Keratinocyte (primary cell): ENCODE measurements at regions not wholly inside any gene's neighbourhood (a gene's known extent, or its start where the extent isn't known, plus 50 kb on each side); places are given as distances from the start of the nearest gene placed in this dataset.

Experiments used
- DNase-seq: peaks from one replicate; pipeline ENCODE4 v3.0.0-alpha.2; 2011; ENCODE audit warnings: low read depth, missing footprints, low spot score
- FAIRE-seq: peaks from 2 replicates; lab custom pipeline; 2011; peaks lifted over from hg19 to GRCh38; lab: Jason Lieb, UNC
- H2AFZ ChIP-seq: 2 replicates; pipeline ENCODE4 v1.6.0; 2012; ENCODE audit warnings: low read length, control low read depth, inconsistent platforms; ENCODE audit not compliant: control insufficient read depth
- H3K27ac ChIP-seq: 2 replicates; pipeline ENCODE4 v1.5.1; 2011; ENCODE audit warnings: low read length; ENCODE audit not compliant: control insufficient read depth, insufficient read depth
- H3K27me3 ChIP-seq: 3 replicates; pipeline ENCODE4 v1.6.0; 2011; ENCODE audit warnings: low read length; ENCODE audit not compliant: control insufficient read depth, insufficient read depth; ENCODE audit errors: extremely low read depth
- H3K36me3 ChIP-seq, 2 experiments: 2 replicates in 1 of 2; 3 replicates in 1 of 2; pipeline ENCODE4 v1.5.1; 2011; ENCODE audit warnings: low read length in 2 of 2, mild to moderate bottlenecking in 1 of 2; ENCODE audit not compliant: control insufficient read depth in 2 of 2, insufficient read depth in 2 of 2; ENCODE audit errors: extremely low read depth in 1 of 2
- H3K4me1 ChIP-seq: 3 replicates; pipeline ENCODE4 v1.5.1; 2011; ENCODE audit warnings: low read length; ENCODE audit not compliant: control insufficient read depth, insufficient read depth; ENCODE audit errors: extremely low read depth
- H3K4me2 ChIP-seq: 3 replicates; pipeline ENCODE4 v1.6.0; 2011; ENCODE audit warnings: low read depth, low read length; ENCODE audit not compliant: control insufficient read depth, insufficient read depth; ENCODE audit errors: extremely low read depth
- H3K4me3 ChIP-seq, 3 experiments: fragments of 200-600 bp in 1 of 3; sonication (generic) in 1 of 3; 2 replicates in 2 of 3; 3 replicates in 1 of 3; pipeline ENCODE4 v1.5.1; 2011 to 2016; ENCODE audit warnings: low read length in 3 of 3, mild to moderate bottlenecking in 3 of 3, control low read depth in 2 of 3, inconsistent platforms in 1 of 3, low read depth in 1 of 3, mixed read lengths in 1 of 3, mixed run types in 1 of 3, moderate library complexity in 1 of 3; ENCODE audit not compliant: control insufficient read depth in 2 of 3, insufficient read depth in 2 of 3; ENCODE audit errors: extremely low read depth in 1 of 3
- H3K79me2 ChIP-seq: 2 replicates; pipeline ENCODE4 v1.6.0; 2012; ENCODE audit warnings: low read length; ENCODE audit not compliant: control insufficient read depth, insufficient read depth
- H3K9ac ChIP-seq: 3 replicates; pipeline ENCODE4 v1.6.0; 2011; ENCODE audit warnings: low read length; ENCODE audit not compliant: control insufficient read depth, insufficient read depth; ENCODE audit errors: extremely low read depth
- H3K9me1 ChIP-seq: 3 replicates; pipeline ENCODE4 v1.6.0; 2011; ENCODE audit warnings: low read length; ENCODE audit not compliant: control insufficient read depth, insufficient read depth; ENCODE audit errors: extremely low read depth
- H3K9me3 ChIP-seq: 2 replicates; pipeline ENCODE4 v1.5.1; 2012; ENCODE audit warnings: low read depth, low read length; ENCODE audit not compliant: control insufficient read depth
- H4K20me1 ChIP-seq: 3 replicates; pipeline ENCODE4 v1.6.0; 2011; ENCODE audit warnings: low read length; ENCODE audit not compliant: control insufficient read depth, insufficient read depth; ENCODE audit errors: extremely low read depth
- EZH2 ChIP-seq: IDR thresholded peaks from one replicate; pipeline ENCODE4 v1.6.1; 2012; ENCODE audit warnings: inconsistent platforms, mild to moderate bottlenecking, low read length, moderate library complexity
- dilution Hi-C: fragments of 300-500 bp; cut with MboI; formaldehyde crosslinking; loops from one replicate; pipeline ENCODE4 v1.7.0; 2020; ENCODE audit warnings: low sequenced_read_pairs; ENCODE audit not compliant: extremely low pct_ligation_motif_present
- TF ChIP-seq, protein P1 (sequence below), 3 experiments: IDR thresholded peaks in 1 of 3; conservative IDR thresholded peaks in 1 of 3; optimal IDR thresholded peaks in 1 of 3; 2 replicates in 2 of 3; 3 replicates in 1 of 3; pipeline versions ENCODE3 to v1.5.1; 2011; ENCODE audit warnings: low read length in 3 of 3, mild to moderate bottlenecking in 3 of 3, moderate library complexity in 2 of 3, control low read depth in 1 of 3, inconsistent platforms in 1 of 3; ENCODE audit not compliant: insufficient read depth in 2 of 3; ENCODE audit errors: extremely low read depth in 1 of 3

DNA sequence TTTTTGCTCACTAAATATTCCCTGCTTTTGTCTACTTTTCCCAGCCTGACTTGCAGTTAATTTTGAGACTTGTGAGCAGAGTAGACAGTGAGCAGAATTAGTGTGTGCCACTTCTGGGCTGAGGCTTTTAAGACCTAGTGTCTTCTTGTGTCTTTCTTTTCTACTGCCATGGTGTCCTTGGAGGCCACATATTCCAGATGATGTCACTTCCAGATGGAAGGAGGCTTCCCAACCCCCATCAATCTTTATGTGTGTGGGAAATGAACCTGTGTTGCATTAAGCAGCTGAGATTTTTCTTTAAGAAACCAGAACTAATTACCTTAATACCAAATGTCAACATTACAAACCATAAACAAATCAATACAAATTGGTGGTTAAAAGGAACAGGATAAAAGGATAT is 774.7 kb upstream of the ROBO1 start:
- Histone ChIP-seq H3K27me3 (no peaks in the 10 kb centered on the region), H3K4me2 (no peak overlapping the region), H3K79me2 (no peaks in the 10 kb centered on the region), H3K36me3 (no peaks in the 10 kb centered on the region), H2AFZ (no peak overlapping the region), H3K4me3 (no peak overlapping the region), H4K20me1 (no peaks in the 10 kb centered on the region), H3K9ac (no peak overlapping the region), H3K4me1 (no peaks in the 10 kb centered on the region), H3K9me1 (no peaks in the 10 kb centered on the region), H3K9me3 (no peaks in the 10 kb centered on the region), H3K27ac (no peak overlapping the region)
- FAIRE-seq (no peak), DNase-seq (no peak)
- dilution Hi-C loops, result no loop called here
- TF ChIP-seq, protein P1, sequence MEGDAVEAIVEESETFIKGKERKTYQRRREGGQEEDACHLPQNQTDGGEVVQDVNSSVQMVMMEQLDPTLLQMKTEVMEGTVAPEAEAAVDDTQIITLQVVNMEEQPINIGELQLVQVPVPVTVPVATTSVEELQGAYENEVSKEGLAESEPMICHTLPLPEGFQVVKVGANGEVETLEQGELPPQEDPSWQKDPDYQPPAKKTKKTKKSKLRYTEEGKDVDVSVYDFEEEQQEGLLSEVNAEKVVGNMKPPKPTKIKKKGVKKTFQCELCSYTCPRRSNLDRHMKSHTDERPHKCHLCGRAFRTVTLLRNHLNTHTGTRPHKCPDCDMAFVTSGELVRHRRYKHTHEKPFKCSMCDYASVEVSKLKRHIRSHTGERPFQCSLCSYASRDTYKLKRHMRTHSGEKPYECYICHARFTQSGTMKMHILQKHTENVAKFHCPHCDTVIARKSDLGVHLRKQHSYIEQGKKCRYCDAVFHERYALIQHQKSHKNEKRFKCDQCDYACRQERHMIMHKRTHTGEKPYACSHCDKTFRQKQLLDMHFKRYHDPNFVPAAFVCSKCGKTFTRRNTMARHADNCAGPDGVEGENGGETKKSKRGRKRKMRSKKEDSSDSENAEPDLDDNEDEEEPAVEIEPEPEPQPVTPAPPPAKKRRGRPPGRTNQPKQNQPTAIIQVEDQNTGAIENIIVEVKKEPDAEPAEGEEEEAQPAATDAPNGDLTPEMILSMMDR (optimal IDR thresholded peaks at IDR 0.05 in 1 of 3, IDR thresholded peaks at IDR 0.05 in 1 of 3, conservative IDR thresholded peaks at IDR 0.05 in 1 of 3; ENCODE audit: extremely low read depth in 1 of 3, insufficient read depth in 2 of 3, low read length in 3 of 3), result no peak
- no peak for TF ChIP-seq EZH2

DNA sequence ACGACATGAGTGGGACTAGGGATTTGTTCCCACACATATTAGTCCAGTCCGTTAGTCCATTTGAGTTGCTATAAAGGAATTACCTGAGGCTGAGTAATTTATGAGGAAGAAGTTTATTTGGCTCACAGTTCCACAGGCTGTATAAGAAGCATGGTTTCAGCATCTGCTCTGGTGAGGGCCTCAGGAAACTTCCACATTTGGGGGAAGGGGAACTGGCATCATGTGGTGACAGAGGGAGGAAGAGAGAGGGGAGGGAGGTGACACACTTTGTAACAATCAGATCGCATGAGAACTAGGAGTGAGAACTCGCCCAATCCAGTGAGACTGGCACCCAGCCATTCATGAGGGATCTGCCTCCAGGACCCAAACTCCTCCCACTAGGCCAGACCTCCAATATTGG is 769.9 kb upstream of the ROBO1 start:
- Histone ChIP-seq H3K27ac (no peak overlapping the region), H3K27me3 (no peaks in the 10 kb centered on the region), H3K79me2 (no peaks in the 10 kb centered on the region), H3K9ac (no peak overlapping the region), H2AFZ (no peak overlapping the region), H3K4me3 (no peak overlapping the region), H3K9me1 (no peaks in the 10 kb centered on the region), H3K36me3 (no peaks in the 10 kb centered on the region), H3K9me3 (no peaks in the 10 kb centered on the region), H4K20me1 (no peaks in the 10 kb centered on the region), H3K4me2 (no peak overlapping the region), H3K4me1 (peaks cover 3% of the 10 kb centered on the region)
- TF ChIP-seq, protein P1 (optimal IDR thresholded peaks at IDR 0.05 in 1 of 3, IDR thresholded peaks at IDR 0.05 in 1 of 3, conservative IDR thresholded peaks at IDR 0.05 in 1 of 3; ENCODE audit: extremely low read depth in 1 of 3, insufficient read depth in 2 of 3, low read length in 3 of 3), result no peak
- TF ChIP-seq EZH2, result no peak
- FAIRE-seq (no peak), DNase-seq (no peak)
- dilution Hi-C loops, result no loop called here
